ENCODE measurements at regions not wholly inside any gene's neighbourhood (a gene's known extent, or its start where the extent isn't known, plus 50 kb on each side); places are given as distances from the start of the nearest gene placed in this dataset.
A peak's percentile ranks its signal among the peaks of the same experiment; 100 is the strongest.

GRCh38 chr15:35993196-35993595 lies 447.2 kb upstream of the DPH6 start:
- no peak overlapping the region for H2BK15ac ChIP-seq (ENCODE audit: low read length)
- no peaks in the 10 kb centered on the region for H3K27me3 ChIP-seq (ENCODE audit: control insufficient read depth in 3 of 3, insufficient read depth in 3 of 3, low read depth in 1 of 3, low read length in 3 of 3)
- H3K9me3 ChIP-seq (replicated peaks in 1 of 2; ENCODE audit: control insufficient read depth in 2 of 2, insufficient read depth in 1 of 2, low read depth in 1 of 2, low read length in 2 of 2): no peaks in the 10 kb centered on the region
- H3K27ac ChIP-seq (replicated peaks; ENCODE audit: low read length): no peak overlapping the region
- no peak overlapping the region for H2BK12ac ChIP-seq (ENCODE audit: low read length)
- no peak overlapping the region for H2AK5ac ChIP-seq (ENCODE audit: low read depth, low read length)
- H3K9ac ChIP-seq (ENCODE audit: low read depth, low read length, poor library complexity): no peak overlapping the region
- DNase-seq (ENCODE audit: low spot score): no peak
- no peak overlapping the region for H3K4me3 ChIP-seq (ENCODE audit: low read length in 2 of 2)
- H2BK5ac ChIP-seq (ENCODE audit: low read length): no peak overlapping the region
- H3K36me3 ChIP-seq (replicated peaks in 1 of 2; ENCODE audit: control insufficient read depth in 2 of 2, insufficient read depth in 2 of 2, low read length in 2 of 2): no peaks in the 10 kb centered on the region
- no peak overlapping the region for H3K18ac ChIP-seq (ENCODE audit: low read length)
- H4K8ac ChIP-seq (ENCODE audit: low read depth, low read length): no peak overlapping the region
- H2BK120ac ChIP-seq (ENCODE audit: low read depth, low read length): no peak overlapping the region
- no peak overlapping the region for H3K4ac ChIP-seq (ENCODE audit: low read length)
- no peaks in the 10 kb centered on the region for H3K4me1 ChIP-seq (ENCODE audit: control insufficient read depth in 2 of 2, insufficient read depth in 1 of 2, low read depth in 1 of 2, low read length in 2 of 2)
- H3K79me1 ChIP-seq (ENCODE audit: low read depth, low read length): no peaks in the 10 kb centered on the region
- no peak overlapping the region for H3K14ac ChIP-seq (ENCODE audit: low read length)
- no peak overlapping the region for H3K23ac ChIP-seq (ENCODE audit: low read depth, low read length, poor library complexity)
- H2AFZ ChIP-seq (ENCODE audit: low read length): no peak overlapping the region
- no peak overlapping the region for H4K91ac ChIP-seq (ENCODE audit: low read depth, low read length, poor library complexity)
- H3K4me2 ChIP-seq (ENCODE audit: insufficient read depth, low read length, poor library complexity, severe bottlenecking): no peak overlapping the region

GRCh38 chr15:35994876-35995275 lies 448.9 kb upstream of the DPH6 start:
- H3K23ac ChIP-seq (ENCODE audit: low read depth, low read length, poor library complexity): no peak overlapping the region
- no peak overlapping the region for H3K4me3 ChIP-seq (ENCODE audit: low read length in 2 of 2)
- H3K27ac ChIP-seq (replicated peaks; ENCODE audit: low read length): no peak overlapping the region
- H2AK5ac ChIP-seq (ENCODE audit: low read depth, low read length): no peak overlapping the region
- H2BK5ac ChIP-seq (ENCODE audit: low read length): no peak overlapping the region
- peak overlapping the region; percentile 14 for H2AFZ ChIP-seq (ENCODE audit: low read length)
- H3K79me1 ChIP-seq (ENCODE audit: low read depth, low read length): no peaks in the 10 kb centered on the region
- DNase-seq (ENCODE audit: low spot score): no peak
- no CpG with 5 or more reads among the region's 1 CpG for WGBS, 2 donors (ENCODE audit: extremely low coverage in 2 of 2, insufficient read length in 2 of 2, insufficient replicate concordance in 1 of 2)
- H4K91ac ChIP-seq (ENCODE audit: low read depth, low read length, poor library complexity): no peak overlapping the region
- H3K9ac ChIP-seq (ENCODE audit: low read depth, low read length, poor library complexity): no peak overlapping the region
- H3K36me3 ChIP-seq (replicated peaks in 1 of 2; ENCODE audit: control insufficient read depth in 2 of 2, insufficient read depth in 2 of 2, low read length in 2 of 2): no peaks in the 10 kb centered on the region
- no peaks in the 10 kb centered on the region for H3K27me3 ChIP-seq (ENCODE audit: control insufficient read depth in 3 of 3, insufficient read depth in 3 of 3, low read depth in 1 of 3, low read length in 3 of 3)
- H3K9me3 ChIP-seq (replicated peaks in 1 of 2; ENCODE audit: control insufficient read depth in 2 of 2, insufficient read depth in 1 of 2, low read depth in 1 of 2, low read length in 2 of 2): no peaks in the 10 kb centered on the region
- no peak overlapping the region for H2BK12ac ChIP-seq (ENCODE audit: low read length)
- no peak overlapping the region for H2BK15ac ChIP-seq (ENCODE audit: low read length)
- H2BK120ac ChIP-seq (ENCODE audit: low read depth, low read length): no peak overlapping the region
- no peak overlapping the region for H3K18ac ChIP-seq (ENCODE audit: low read length)
- no peak overlapping the region for H3K14ac ChIP-seq (ENCODE audit: low read length)
- H3K4me2 ChIP-seq (ENCODE audit: insufficient read depth, low read length, poor library complexity, severe bottlenecking): no peak overlapping the region
- H4K8ac ChIP-seq (ENCODE audit: low read depth, low read length): no peak overlapping the region
- H3K4ac ChIP-seq (ENCODE audit: low read length): no peak overlapping the region
- H3K4me1 ChIP-seq (ENCODE audit: control insufficient read depth in 2 of 2, insufficient read depth in 1 of 2, low read depth in 1 of 2, low read length in 2 of 2): no peaks in the 10 kb centered on the region

DNA sequence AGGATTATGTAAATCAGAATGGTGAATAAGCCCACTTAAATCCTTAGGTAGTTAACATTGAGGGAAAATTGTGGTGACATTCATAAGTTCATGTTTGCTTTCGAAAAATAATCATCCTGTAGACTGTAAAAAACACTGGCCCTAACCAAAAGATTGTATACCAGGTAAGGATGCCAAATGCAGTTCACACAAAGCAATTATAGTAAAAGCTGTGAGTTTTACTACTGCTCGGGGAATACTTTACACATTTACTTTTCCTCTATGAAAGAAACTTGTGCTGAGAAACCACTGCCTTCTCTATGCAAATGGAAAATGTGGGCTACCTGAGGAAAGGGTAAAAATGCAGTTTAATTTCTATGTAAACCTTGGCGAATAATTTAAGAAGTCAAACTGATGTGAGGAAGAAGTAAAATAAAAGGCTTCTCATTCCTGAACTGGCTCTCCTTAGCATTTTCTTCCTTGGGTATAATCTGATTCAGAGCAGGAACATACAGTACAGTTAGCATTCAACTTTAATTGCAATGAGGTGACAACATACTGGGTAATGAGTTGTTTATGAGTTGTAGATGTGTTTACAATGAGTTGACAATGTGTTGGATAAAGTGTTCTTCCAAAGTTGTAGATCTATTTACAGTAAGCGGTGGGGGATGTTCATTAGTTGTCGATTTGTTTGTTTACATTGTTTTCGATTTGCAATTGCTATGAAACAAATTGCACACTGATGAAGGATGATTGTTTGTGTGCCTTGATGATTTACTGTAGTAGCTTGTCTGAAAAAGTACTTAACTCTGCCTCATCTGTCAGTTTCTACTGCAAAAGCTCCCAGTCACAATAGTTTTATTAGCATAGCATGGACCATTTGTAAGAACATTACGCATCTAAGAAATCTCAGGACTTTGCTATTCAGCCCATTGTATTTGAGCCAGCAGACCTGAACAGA lies 453.0 kb upstream of the DPH6 start:
- Histone ChIP-seq H2BK15ac (ENCODE audit: low read length) (no peak overlapping the region), H3K4me1 (ENCODE audit: control insufficient read depth in 2 of 2, insufficient read depth in 1 of 2, low read depth in 1 of 2, low read length in 2 of 2) (no peaks in the 10 kb centered on the region), H3K23ac (ENCODE audit: low read depth, low read length, poor library complexity) (no peak overlapping the region), H3K4ac (ENCODE audit: low read length) (no peak overlapping the region), H3K79me1 (ENCODE audit: low read depth, low read length) (no peaks in the 10 kb centered on the region), H2AK5ac (ENCODE audit: low read depth, low read length) (no peak overlapping the region), H3K18ac (ENCODE audit: low read length) (no peak overlapping the region), H3K36me3 (replicated peaks in 1 of 2; ENCODE audit: control insufficient read depth in 2 of 2, insufficient read depth in 2 of 2, low read length in 2 of 2) (no peaks in the 10 kb centered on the region), H4K91ac (ENCODE audit: low read depth, low read length, poor library complexity) (no peak overlapping the region), H3K9me3 (replicated peaks in 1 of 2; ENCODE audit: control insufficient read depth in 2 of 2, insufficient read depth in 1 of 2, low read depth in 1 of 2, low read length in 2 of 2) (peaks cover 0 to 1% of the 10 kb centered on the region in 2 donors), H4K8ac (ENCODE audit: low read depth, low read length) (no peak overlapping the region), H3K14ac (ENCODE audit: low read length) (no peak overlapping the region), H3K4me2 (ENCODE audit: insufficient read depth, low read length, poor library complexity, severe bottlenecking) (no peak overlapping the region), H2BK120ac (ENCODE audit: low read depth, low read length) (no peak overlapping the region), H3K9ac (ENCODE audit: low read depth, low read length, poor library complexity) (no peak overlapping the region), H3K4me3 (ENCODE audit: low read length in 2 of 2) (no peak overlapping the region), H3K27me3 (ENCODE audit: control insufficient read depth in 3 of 3, insufficient read depth in 3 of 3, low read depth in 1 of 3, low read length in 3 of 3) (no peaks in the 10 kb centered on the region), H2AFZ (ENCODE audit: low read length) (no peak overlapping the region), H2BK5ac (ENCODE audit: low read length) (no peak overlapping the region), H2BK12ac (ENCODE audit: low read length) (no peak overlapping the region), H3K27ac (replicated peaks; ENCODE audit: low read length) (no peak overlapping the region)
- WGBS, 2 donors (ENCODE audit: extremely low coverage in 2 of 2, insufficient read length in 2 of 2, insufficient replicate concordance in 1 of 2): no CpG with 5 or more reads among the region's 7 CpGs
- no peak for DNase-seq (ENCODE audit: low spot score)

DNA sequence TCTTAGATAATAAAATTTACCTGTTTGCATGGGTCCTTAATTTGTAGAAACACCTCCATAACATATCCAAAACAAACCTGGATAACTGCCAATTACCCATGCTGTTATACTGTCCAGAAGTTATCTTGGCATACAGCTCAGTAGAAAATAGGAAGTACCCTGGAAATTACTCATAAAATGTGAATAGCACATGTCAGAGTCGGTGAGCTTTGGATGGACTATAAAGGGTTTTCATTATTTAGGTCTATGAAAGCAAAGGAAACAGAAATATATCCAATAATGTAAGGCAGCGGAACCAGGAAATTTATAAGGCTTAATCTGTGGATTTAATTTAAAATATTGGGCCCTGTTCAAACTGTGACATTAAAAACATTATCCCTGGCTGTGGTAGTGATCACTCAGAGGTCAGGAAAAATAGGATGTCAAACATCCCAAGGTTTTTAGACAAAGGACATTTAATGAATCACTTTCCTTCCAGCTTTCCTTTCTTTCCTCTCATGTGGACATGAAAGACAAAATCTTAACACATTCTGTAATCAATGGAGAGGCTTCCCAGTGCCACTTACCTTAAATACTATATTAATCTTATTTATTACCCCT lies 459.0 kb upstream of the DPH6 start:
- Histone ChIP-seq H3K27me3 (ENCODE audit: control insufficient read depth in 3 of 3, insufficient read depth in 3 of 3, low read depth in 1 of 3, low read length in 3 of 3) (no peaks in the 10 kb centered on the region), H3K4me1 (ENCODE audit: control insufficient read depth in 2 of 2, insufficient read depth in 1 of 2, low read depth in 1 of 2, low read length in 2 of 2) (no peaks in the 10 kb centered on the region), H4K91ac (ENCODE audit: low read depth, low read length, poor library complexity) (no peak overlapping the region), H2BK120ac (ENCODE audit: low read depth, low read length) (no peak overlapping the region), H3K4me3 (ENCODE audit: low read length in 2 of 2) (no peak overlapping the region), H2AK5ac (ENCODE audit: low read depth, low read length) (no peak overlapping the region), H3K14ac (ENCODE audit: low read length) (no peak overlapping the region), H4K8ac (ENCODE audit: low read depth, low read length) (no peak overlapping the region), H3K27ac (replicated peaks; ENCODE audit: low read length) (no peak overlapping the region), H3K79me1 (ENCODE audit: low read depth, low read length) (no peaks in the 10 kb centered on the region), H3K9ac (ENCODE audit: low read depth, low read length, poor library complexity) (no peak overlapping the region), H3K18ac (ENCODE audit: low read length) (no peak overlapping the region), H3K4ac (ENCODE audit: low read length) (no peak overlapping the region), H2AFZ (ENCODE audit: low read length) (no peak overlapping the region), H2BK12ac (ENCODE audit: low read length) (no peak overlapping the region), H3K9me3 (replicated peaks in 1 of 2; ENCODE audit: control insufficient read depth in 2 of 2, insufficient read depth in 1 of 2, low read depth in 1 of 2, low read length in 2 of 2) (peaks cover 0 to 1% of the 10 kb centered on the region in 2 donors), H3K36me3 (replicated peaks in 1 of 2; ENCODE audit: control insufficient read depth in 2 of 2, insufficient read depth in 2 of 2, low read length in 2 of 2) (no peaks in the 10 kb centered on the region), H3K23ac (ENCODE audit: low read depth, low read length, poor library complexity) (no peak overlapping the region), H2BK15ac (ENCODE audit: low read length) (no peak overlapping the region), H2BK5ac (ENCODE audit: low read length) (no peak overlapping the region), H3K4me2 (ENCODE audit: insufficient read depth, low read length, poor library complexity, severe bottlenecking) (no peak overlapping the region)
- no peak for DNase-seq (ENCODE audit: low spot score)
- no CpG with 5 or more reads among the region's 2 CpGs for WGBS, 2 donors (ENCODE audit: extremely low coverage in 2 of 2, insufficient read length in 2 of 2, insufficient replicate concordance in 1 of 2)
